Subcutaneous abdominal adipose tissue (tissue), 5 donors: ENCODE measurements at regions not wholly inside any gene's neighbourhood (a gene's known extent, or its start where the extent isn't known, plus 50 kb on each side); places are given as distances from the start of the nearest gene placed in this dataset.
"Not testable (repeated sequence)": the region's sequence is repeated elsewhere in the genome, so short reads cannot be mapped to it uniquely, and the experiment has no call there.

ENCODE experiments used
- H3K27ac ChIP-seq: one replicate; pipeline ENCODE4 v1.7.0; 2013; ENCODE audit warnings: low read depth, mild to moderate bottlenecking, inconsistent platforms, low read length, moderate library complexity
- H3K27me3 ChIP-seq, 5 donors: one replicate each; pipeline ENCODE4 v1.7.0; 2013; ENCODE audit warnings: low read length in 5 of 5, inconsistent platforms in 1 of 5; ENCODE audit not compliant: control insufficient read depth in 5 of 5, insufficient read depth in 4 of 5
- H3K36me3 ChIP-seq, 5 donors: one replicate each; pipeline ENCODE4 v1.7.0; 2013; ENCODE audit warnings: low read length in 5 of 5; ENCODE audit not compliant: control insufficient read depth in 5 of 5, insufficient read depth in 5 of 5
- H3K4me1 ChIP-seq, 5 donors: one replicate each; pipeline ENCODE4 v1.7.0; 2013; ENCODE audit warnings: low read length in 5 of 5, mild to moderate bottlenecking in 3 of 5, moderate library complexity in 1 of 5; ENCODE audit not compliant: control insufficient read depth in 5 of 5, insufficient read depth in 5 of 5
- H3K4me3 ChIP-seq, 5 donors: one replicate each; pipeline ENCODE4 v1.7.0; 2013; ENCODE audit warnings: low read length in 5 of 5, low read depth in 1 of 5
- H3K9ac ChIP-seq, 5 donors: one replicate each; pipeline ENCODE4 v1.7.0; 2013; ENCODE audit warnings: low read length in 5 of 5, mild to moderate bottlenecking in 4 of 5, moderate library complexity in 3 of 5
- H3K9me3 ChIP-seq, 5 donors: one replicate each; pipeline ENCODE4 v1.7.0; 2013; ENCODE audit warnings: low read length in 5 of 5; ENCODE audit not compliant: control insufficient read depth in 5 of 5
- donor health status: healthy.
- donor health status: healthy.
- donor health status: healthy.
- donor health status: healthy.
- donor health status: healthy.

DNA sequence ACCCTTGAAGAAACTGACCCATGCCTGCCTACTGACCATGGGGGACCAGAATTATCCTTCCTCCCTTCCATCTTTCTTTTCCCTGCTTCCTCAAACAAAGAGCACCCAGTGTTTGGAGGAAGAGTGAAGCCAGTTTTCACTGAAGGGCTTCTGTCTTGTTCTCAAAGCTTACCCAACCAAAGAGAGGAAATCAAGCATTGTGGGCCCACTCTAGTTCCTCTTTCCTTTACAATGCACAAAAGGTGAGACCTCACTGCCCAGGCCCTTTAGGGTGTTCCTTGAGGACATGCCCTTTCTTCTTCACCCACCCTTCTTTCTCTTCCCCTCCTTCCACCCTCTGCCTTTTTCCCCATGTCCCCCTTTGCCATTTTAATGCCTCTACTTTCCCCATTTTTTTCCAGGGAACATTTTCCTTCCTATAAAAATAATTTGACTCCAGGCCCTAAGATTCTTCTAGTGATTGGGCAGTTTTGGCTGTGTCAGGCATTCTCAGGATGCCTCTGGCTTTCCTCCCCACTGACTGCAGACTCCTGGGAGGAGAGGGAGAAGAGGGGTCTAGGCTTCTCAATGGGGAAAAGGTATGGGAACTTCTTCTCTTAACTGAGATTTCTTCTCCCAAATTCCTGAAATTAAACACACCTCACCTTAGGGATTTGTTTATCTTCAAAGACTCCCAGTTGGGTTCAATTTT is 126.6 kb upstream of the RMDN2 start:
- Histone ChIP-seq H3K9me3 (no peaks in the 10 kb centered on the region), H3K36me3 (no peaks in the 10 kb centered on the region), H3K4me3 (no peak overlapping the region), H3K27me3 (no peaks in the 10 kb centered on the region), H3K27ac (no peak overlapping the region), H3K4me1 (peaks cover 0 to 8% (median 0%) of the 10 kb centered on the region in 5 donors), H3K9ac (no peak overlapping the region)

DNA sequence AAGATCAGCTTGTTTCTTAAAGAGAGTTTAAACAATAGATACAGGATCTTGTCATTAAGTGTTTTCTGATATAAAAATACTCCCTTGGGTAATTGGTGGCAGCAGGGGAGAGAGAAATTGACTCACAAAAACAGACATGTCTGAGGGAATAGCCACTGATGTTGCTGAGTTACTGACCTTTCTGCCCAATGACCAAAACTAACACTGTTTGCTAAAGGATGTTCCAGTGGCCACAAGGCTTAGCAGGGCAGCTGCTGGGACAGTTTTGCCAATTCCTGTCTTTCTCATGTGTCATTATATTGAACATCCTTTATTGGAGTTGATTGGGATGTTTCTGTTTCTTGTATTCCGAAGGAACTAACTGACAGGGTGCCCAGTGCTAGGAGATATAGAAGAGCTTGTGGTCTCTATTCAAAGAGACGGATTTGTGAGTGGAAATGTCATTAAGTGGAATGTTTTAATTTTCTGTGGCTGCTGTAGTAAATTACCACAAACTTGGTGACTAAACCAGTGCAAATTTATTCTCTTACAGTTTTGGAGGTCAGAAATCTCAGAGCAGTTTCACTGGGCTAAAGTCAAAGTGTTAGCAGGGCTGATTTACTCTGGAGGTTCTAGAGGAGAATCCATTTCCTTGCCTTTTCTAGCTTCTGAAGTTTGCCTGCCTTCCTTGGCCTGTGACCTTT is 124.8 kb upstream of the RMDN2 start:
- Histone ChIP-seq H3K27ac (no peak overlapping the region), H3K9ac (no peak overlapping the region), H3K27me3 (no peaks in the 10 kb centered on the region), H3K9me3 (no peaks in the 10 kb centered on the region), H3K36me3 (no peaks in the 10 kb centered on the region), H3K4me3 (no peak overlapping the region), H3K4me1 (peaks cover 0 to 8% (median 0%) of the 10 kb centered on the region in 5 donors)

DNA sequence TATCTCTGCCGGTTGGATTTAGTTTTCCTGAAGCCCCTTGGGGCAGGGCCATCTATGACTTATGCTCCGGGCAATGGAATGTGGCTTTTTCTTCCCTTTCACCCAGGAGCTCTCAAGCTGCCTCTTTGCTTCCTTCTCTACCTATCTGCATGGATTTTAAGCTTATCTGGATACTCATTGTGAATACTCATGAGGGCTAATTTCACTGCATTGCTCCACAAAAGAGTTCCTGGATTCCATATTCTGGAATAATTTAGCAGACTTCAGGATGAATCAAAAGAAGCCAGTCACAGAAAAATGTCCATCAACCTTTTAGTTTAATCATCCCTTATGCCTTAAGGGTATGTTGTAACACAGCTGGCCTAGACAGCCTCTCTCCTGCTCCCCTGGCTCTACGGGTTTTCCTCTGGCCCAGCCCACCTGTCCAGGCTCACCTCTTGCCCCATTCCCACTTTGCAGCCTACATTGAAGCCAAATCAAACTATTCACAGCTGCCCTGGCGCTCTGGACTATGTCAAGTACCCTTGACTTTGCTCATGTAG is 122.8 kb upstream of the RMDN2 start:
- Histone ChIP-seq H3K36me3 (no peaks in the 10 kb centered on the region), H3K9me3 (no peaks in the 10 kb centered on the region), H3K27me3 (no peaks in the 10 kb centered on the region), H3K27ac (no peak overlapping the region), H3K4me3 (no peak overlapping the region), H3K4me1 (peaks cover 0 to 8% (median 0%) of the 10 kb centered on the region in 5 donors), H3K9ac (no peak overlapping the region)

DNA sequence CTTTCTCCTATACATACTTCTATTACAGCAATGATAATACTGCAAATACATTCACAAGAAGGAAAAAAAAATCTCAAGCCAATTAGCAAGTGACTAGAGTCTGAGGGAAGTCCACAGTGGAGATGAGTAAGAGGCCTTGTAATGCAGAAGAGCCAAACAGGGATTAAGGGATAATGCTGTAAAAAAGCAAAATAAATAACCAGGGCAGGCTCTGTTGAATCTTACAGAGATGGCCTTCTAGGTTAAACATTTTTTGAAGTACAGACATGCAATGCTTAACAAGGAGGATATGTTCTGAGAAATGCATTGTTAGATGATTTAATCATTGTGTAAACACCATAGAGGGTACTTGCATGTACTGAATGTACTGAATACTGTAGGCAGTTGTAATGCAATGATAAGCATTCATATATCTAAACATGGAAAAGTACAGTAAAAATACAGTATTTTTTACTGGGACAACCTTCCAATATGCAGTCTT is 122.1 kb upstream of the RMDN2 start:
- Histone ChIP-seq H3K9ac (no peak overlapping the region), H3K27ac (no peak overlapping the region), H3K27me3 (no peaks in the 10 kb centered on the region), H3K9me3 (no peaks in the 10 kb centered on the region), H3K4me1 (peaks cover 0 to 8% (median 0%) of the 10 kb centered on the region in 5 donors), H3K36me3 (no peaks in the 10 kb centered on the region), H3K4me3 (no peak overlapping the region)

DNA sequence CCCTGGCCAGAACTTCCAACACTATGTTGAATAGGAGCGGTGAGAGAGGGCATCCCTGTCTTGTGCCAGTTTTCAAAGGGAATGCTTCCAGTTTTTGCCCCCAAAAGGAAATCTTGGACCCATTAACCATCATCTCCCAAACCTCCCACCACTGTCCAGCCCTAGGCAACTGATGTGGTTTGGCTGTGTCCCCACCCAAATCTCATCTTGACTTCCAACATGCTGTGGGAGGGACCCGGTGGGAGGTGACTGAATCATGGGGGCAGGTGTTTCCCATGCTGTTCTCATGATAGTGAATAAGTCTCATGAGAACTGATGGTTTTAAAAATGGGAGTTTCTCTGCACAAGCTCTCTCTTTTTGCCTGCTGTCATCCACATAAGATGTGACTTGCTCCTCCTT is 119.1 kb upstream of the RMDN2 start:
- H3K4me1 ChIP-seq, H3K27me3 ChIP-seq, H3K36me3 ChIP-seq, H3K27ac ChIP-seq, H3K4me3 ChIP-seq, H3K9ac ChIP-seq, H3K9me3 ChIP-seq: not testable (repeated sequence)

DNA sequence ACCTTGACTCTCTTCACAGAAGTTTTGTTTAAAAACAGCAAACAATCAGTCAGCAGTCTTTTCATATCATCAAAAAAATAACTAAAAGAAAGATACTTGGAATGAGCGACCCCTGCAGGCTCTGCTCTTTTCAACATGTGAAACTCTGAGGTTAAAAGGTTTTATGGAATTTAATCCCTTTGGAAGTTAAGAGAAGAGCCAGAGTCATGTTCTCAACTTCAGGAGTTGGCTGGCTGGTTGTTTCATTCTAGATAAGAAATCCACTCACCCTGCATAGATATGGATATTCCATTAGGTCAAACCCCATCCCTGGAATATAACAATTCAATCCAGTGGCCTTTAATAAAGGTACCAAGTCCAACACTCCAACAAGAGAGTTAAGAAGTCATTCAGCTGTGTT is 115.6 kb upstream of the RMDN2 start:
- no peaks in the 10 kb centered on the region for H3K36me3 ChIP-seq
- H3K27ac ChIP-seq: no peak overlapping the region
- H3K4me1 ChIP-seq: peaks cover 0 to 6% (median 0%) of the 10 kb centered on the region in 5 donors
- no peak overlapping the region for H3K4me3 ChIP-seq
- no peaks in the 10 kb centered on the region for H3K27me3 ChIP-seq
- no peak overlapping the region for H3K9ac ChIP-seq
- H3K9me3 ChIP-seq: no peaks in the 10 kb centered on the region

DNA sequence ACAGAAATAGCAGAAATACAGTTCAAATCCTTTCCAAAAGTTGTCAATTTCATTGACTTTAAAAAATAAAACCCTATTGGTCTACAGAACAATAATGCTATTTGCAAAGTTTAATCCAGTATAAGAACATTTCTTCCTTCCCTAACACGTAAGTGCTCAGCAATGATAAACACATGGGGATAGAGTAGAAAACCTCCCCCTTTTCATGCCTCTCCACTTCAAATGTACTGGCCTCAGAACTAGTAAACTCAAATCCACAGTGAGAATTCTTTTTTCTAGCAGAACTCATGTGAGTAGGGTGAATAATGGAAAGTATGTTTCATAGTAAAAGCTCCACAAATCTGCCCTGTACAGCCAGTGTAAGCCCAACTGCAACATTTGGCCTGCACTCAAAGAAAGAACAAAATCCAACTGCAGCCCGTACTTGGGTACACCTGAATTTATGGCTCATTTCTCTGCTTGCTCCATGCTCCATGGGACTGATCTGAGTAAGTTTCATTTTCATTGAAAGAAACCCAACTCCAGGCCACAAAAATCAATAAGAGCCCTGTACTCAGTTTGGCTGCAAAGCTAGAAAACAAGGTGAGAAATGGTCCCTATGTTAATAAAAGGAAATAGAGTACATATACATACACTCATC is 115.0 kb upstream of the RMDN2 start:
- Histone ChIP-seq H3K9ac (no peak overlapping the region), H3K4me1 (peaks cover 0 to 6% (median 0%) of the 10 kb centered on the region in 5 donors), H3K4me3 (no peak overlapping the region), H3K27me3 (no peaks in the 10 kb centered on the region), H3K36me3 (no peaks in the 10 kb centered on the region), H3K9me3 (no peaks in the 10 kb centered on the region), H3K27ac (no peak overlapping the region)

DNA sequence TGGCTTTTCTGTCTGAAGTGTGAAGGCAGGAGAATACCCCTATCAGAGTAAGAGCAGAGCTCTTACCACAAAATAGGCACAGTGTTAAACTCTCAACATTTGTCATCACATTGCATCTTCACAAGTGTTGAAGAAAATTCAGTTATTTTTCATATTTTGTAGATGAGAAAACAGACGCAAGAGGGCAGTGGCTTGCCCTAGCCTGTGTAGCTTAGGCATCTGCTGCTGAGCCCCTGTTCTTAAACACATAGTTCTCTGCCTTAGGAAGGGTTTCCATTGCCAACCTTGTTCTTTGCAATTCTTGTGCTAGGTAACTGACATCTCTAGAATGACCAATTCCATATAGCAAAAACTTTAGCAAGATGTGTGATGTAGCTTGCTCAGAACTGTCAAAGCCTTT is 112.7 kb upstream of the RMDN2 start:
- no peaks in the 10 kb centered on the region for H3K27me3 ChIP-seq
- H3K9ac ChIP-seq: no peak overlapping the region
- H3K4me1 ChIP-seq: peaks cover 0 to 6% (median 0%) of the 10 kb centered on the region in 5 donors
- no peak overlapping the region for H3K27ac ChIP-seq
- no peak overlapping the region for H3K4me3 ChIP-seq
- H3K36me3 ChIP-seq: no peaks in the 10 kb centered on the region
- H3K9me3 ChIP-seq: no peaks in the 10 kb centered on the region

DNA sequence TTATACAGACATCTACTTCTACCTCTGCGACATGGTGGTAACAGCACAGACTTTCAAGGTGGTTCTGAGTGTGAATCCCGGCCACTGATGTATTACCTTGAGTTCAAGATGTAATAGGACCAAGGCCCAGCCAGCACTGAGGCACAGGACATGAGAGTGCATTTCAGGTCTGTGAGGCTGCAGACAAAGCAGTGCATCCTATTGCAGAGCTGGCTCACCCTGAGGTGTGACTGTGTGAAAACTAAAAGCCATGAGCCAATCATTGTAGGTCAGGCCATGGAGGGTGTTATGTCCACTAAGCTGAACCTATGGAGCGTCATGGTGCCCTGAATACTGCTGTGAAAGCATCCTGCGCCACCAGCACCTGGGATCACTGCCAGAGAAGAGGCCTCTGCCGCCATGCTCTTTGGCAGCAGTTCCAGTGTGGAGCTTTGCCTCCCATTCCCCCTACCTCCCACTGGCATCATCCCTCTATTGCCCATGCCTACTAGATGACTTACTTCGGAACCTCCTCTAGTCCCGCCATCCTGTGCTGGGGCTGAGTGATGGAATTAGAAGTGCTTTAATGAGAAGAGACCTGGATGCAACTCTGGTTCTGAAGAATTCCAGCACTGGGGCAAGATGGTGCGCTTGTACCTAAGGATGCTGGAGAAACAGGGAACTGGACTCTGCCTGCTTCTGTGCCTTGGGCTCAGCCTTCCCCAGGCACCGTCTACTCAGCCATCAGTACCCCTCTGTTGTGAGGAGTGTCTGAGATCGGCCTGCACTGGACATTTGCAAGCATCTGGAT is 112.0 kb upstream of the RMDN2 start:
- H3K36me3 ChIP-seq: no peaks in the 10 kb centered on the region
- H3K9me3 ChIP-seq: no peaks in the 10 kb centered on the region
- peaks cover 0 to 6% (median 0%) of the 10 kb centered on the region in 5 donors for H3K4me1 ChIP-seq
- H3K4me3 ChIP-seq: no peak overlapping the region
- H3K27ac ChIP-seq: no peak overlapping the region
- no peaks in the 10 kb centered on the region for H3K27me3 ChIP-seq
- no peak overlapping the region for H3K9ac ChIP-seq
